Bronchial epithelial cell (primary cell): ENCODE measurements at regions not wholly inside any gene's neighbourhood (a gene's known extent, or its start where the extent isn't known, plus 50 kb on each side); places are given as distances from the start of the nearest gene placed in this dataset.
A peak's percentile ranks its signal among the peaks of the same experiment; 100 is the strongest.
"Not testable (repeated sequence)": the region's sequence is repeated elsewhere in the genome, so short reads cannot be mapped to it uniquely, and the experiment has no call there.

Experiments used
- DNase-seq: peaks from one replicate; pipeline ENCODE4 v3.0.0-alpha.2; 2010; ENCODE audit warnings: low read depth
- FAIRE-seq: peaks from 2 replicates; lab custom pipeline; 2011; peaks lifted over from hg19 to GRCh38; lab: Jason Lieb, UNC
- H3K27me3 ChIP-seq: 2 replicates; pipeline ENCODE4 v1.5.1; 2011; ENCODE audit warnings: low read length; ENCODE audit not compliant: control insufficient read depth, insufficient read depth
- H3K36me3 ChIP-seq: 2 replicates; pipeline ENCODE4 v1.5.1; 2011; ENCODE audit warnings: low read length; ENCODE audit not compliant: control insufficient read depth, insufficient read depth
- H3K4me3 ChIP-seq: 2 replicates; pipeline ENCODE4 v1.5.1; 2011; ENCODE audit warnings: mild to moderate bottlenecking, low read depth, low read length, control low read depth
- CTCF ChIP-seq: IDR thresholded peaks from 2 replicates; pipeline ENCODE4 v1.5.1; 2011; ENCODE audit warnings: mild to moderate bottlenecking, moderate library complexity, low read length, control low read depth, inconsistent platforms; ENCODE audit not compliant: insufficient read depth, severe bottlenecking

- H3K36me3 ChIP-seq, H3K27me3 ChIP-seq, H3K4me3 ChIP-seq, DNase-seq, FAIRE-seq: not testable (repeated sequence)
These were observed 49.9 kb upstream of the MSMB start for GRCh38 chr10:46095943-46096342.

- no peak overlapping the region for H3K4me3 ChIP-seq
- TF ChIP-seq CTCF, result no peak
- FAIRE-seq (no peak), DNase-seq (peak; percentile 13)
- H3K36me3 ChIP-seq, result no peaks in the 10 kb centered on the region
- H3K27me3 ChIP-seq, result no peaks in the 10 kb centered on the region
These were observed 50.4 kb upstream of the MSMB start for GRCh38 chr10:46096446-46096845.

- TF ChIP-seq CTCF, result no peak
- no peaks in the 10 kb centered on the region for H3K36me3 ChIP-seq
- no peaks in the 10 kb centered on the region for H3K27me3 ChIP-seq
- DNase-seq, result no peak
- H3K4me3 ChIP-seq, result no peak overlapping the region
- no peak for FAIRE-seq
These were observed 51.0 kb upstream of the MSMB start for GRCh38 chr10:46096909-46097575.

GRCh38 chr10:46097576-46098317, 51.7 kb upstream of the MSMB start:
- H3K36me3 ChIP-seq, result no peaks in the 10 kb centered on the region
- FAIRE-seq (no peak), DNase-seq (no peak)
- no peak overlapping the region for H3K4me3 ChIP-seq
- H3K27me3 ChIP-seq, result no peaks in the 10 kb centered on the region
- TF ChIP-seq CTCF, result no peak

GRCh38 chr10:46098386-46098785, 52.3 kb upstream of the MSMB start:
- TF ChIP-seq CTCF, result no peak
- Histone ChIP-seq H3K27me3 (no peaks in the 10 kb centered on the region), H3K36me3 (no peaks in the 10 kb centered on the region), H3K4me3 (no peak overlapping the region)
- FAIRE-seq (no peak), DNase-seq (no peak)

GRCh38 chr10:46098925-46099324, 52.9 kb upstream of the MSMB start:
- FAIRE-seq, H3K27me3 ChIP-seq, H3K4me3 ChIP-seq, DNase-seq, H3K36me3 ChIP-seq: not testable (repeated sequence)
